SK-N-SH (cell line): ENCODE measurements at regions not wholly inside any gene's neighbourhood (a gene's known extent, or its start where the extent isn't known, plus 50 kb on each side); places are given as distances from the start of the nearest gene placed in this dataset.

Experiments
- CTCF ChIA-PET: fragments of 300-600, 350-600 bp; formaldehyde crosslinking; extraction: SDS; loops from one replicate; lab custom pipeline; 2021; lab: Yijun Ruan, JAX
- POLR2A ChIA-PET: fragments of 350-600 bp; sonication (Branson Sonifier 250); formaldehyde crosslinking; extraction: SDS; loops from one replicate; lab custom pipeline; 2020; ENCODE audit warnings: antibody characterized with exemption, inconsistent platforms; lab: Yijun Ruan, JAX
- DNase-seq: peaks from one replicate; pipeline ENCODE4 v3.0.0; 2012
- H2AFZ ChIP-seq: fragments of 200-600 bp; sonication (generic); 2 replicates; pipeline ENCODE4 v1.8.1; 2016; ENCODE audit warnings: antibody characterized with exemption, mild to moderate bottlenecking, low read depth
- H3F3A ChIP-seq: fragments of 200-600 bp; sonication (generic); replicated peaks from 2 replicates; pipeline ENCODE3; 2016; ENCODE audit warnings: antibody characterized with exemption, mild to moderate bottlenecking; ENCODE audit not compliant: insufficient read depth
- H3K27ac ChIP-seq, 2 experiments: fragments of 200-500 bp in 1 of 2; fragments of 200-600 bp in 1 of 2; sonication (Bioruptor generic) in 1 of 2; sonication (generic), shearing (Covaris generic) in 1 of 2; 2 replicates each; pipeline versions ENCODE4 v1.5.1 to v1.6.1; 2014 to 2016; ENCODE audit warnings: low read depth in 2 of 2, inconsistent platforms in 1 of 2, low read length in 1 of 2, mild to moderate bottlenecking in 1 of 2, mixed read lengths in 1 of 2
- H3K27me3 ChIP-seq: fragments of 200-600 bp; sonication (generic), shearing (Covaris generic); 2 replicates; pipeline ENCODE4 v1.6.1; 2016; ENCODE audit warnings: mixed run types; ENCODE audit not compliant: insufficient read depth
- H3K36me3 ChIP-seq, 2 experiments: fragments of 200-500 bp in 1 of 2; fragments of 200-600 bp in 1 of 2; sonication (Bioruptor generic) in 1 of 2; sonication (generic) in 1 of 2; replicated peaks in 1 of 2; 2 replicates each; pipeline versions ENCODE3 to v1.5.1; 2014 to 2016; ENCODE audit warnings: low read length in 1 of 2, mild to moderate bottlenecking in 1 of 2; ENCODE audit not compliant: insufficient read depth in 2 of 2, control insufficient read depth in 1 of 2
- H3K4me1 ChIP-seq, 2 experiments: fragments of 200-500 bp in 1 of 2; fragments of 200-600 bp in 1 of 2; sonication (Bioruptor generic) in 1 of 2; sonication (generic), shearing (Covaris generic) in 1 of 2; 2 replicates each; pipeline versions ENCODE4 v1.5.1 to v1.6.1; 2014 to 2016; ENCODE audit warnings: low read depth in 1 of 2, low read length in 1 of 2, mixed run types in 1 of 2; ENCODE audit not compliant: insufficient read depth in 2 of 2, control insufficient read depth in 1 of 2
- H3K4me2 ChIP-seq: fragments of 200-600 bp; sonication (generic), shearing (Covaris generic); 2 replicates; pipeline ENCODE4 v1.6.1; 2017; ENCODE audit warnings: mixed run types
- H3K4me3 ChIP-seq, 2 experiments: fragments of 200-500 bp in 1 of 2; fragments of 200-600 bp in 1 of 2; sonication (Bioruptor generic) in 1 of 2; sonication (generic), shearing (Covaris generic) in 1 of 2; 2 replicates each; pipeline versions ENCODE4 v1.5.1 to v1.8.1; 2014 to 2016; ENCODE audit warnings: low read depth in 2 of 2, inconsistent platforms in 1 of 2, low read length in 1 of 2, mild to moderate bottlenecking in 1 of 2, mixed read lengths in 1 of 2, moderate library complexity in 1 of 2
- H3K79me2 ChIP-seq: fragments of 200-600 bp; sonication (generic); 2 replicates; pipeline ENCODE4 v1.8.1; 2017; ENCODE audit warnings: mild to moderate bottlenecking; ENCODE audit not compliant: insufficient read depth
- H3K9ac ChIP-seq: fragments of 200-600 bp; sonication (generic); 2 replicates; pipeline ENCODE4 v1.6.1; 2017; ENCODE audit warnings: mixed run types
- H3K9me2 ChIP-seq: fragments of 200-600 bp; sonication (generic); 2 replicates; pipeline ENCODE4 v1.6.1; 2017; ENCODE audit warnings: mixed run types
- H3K9me3 ChIP-seq: fragments of 200-600 bp; sonication (generic); 2 replicates; pipeline ENCODE4 v1.6.1; 2017; ENCODE audit warnings: mixed run types, mild to moderate bottlenecking, moderate library complexity
- H4K20me1 ChIP-seq: fragments of 200-600 bp; sonication (generic); 2 replicates; pipeline ENCODE4 v1.6.1; 2017; ENCODE audit warnings: mild to moderate bottlenecking, mixed run types; ENCODE audit not compliant: insufficient read depth
- CHD2 ChIP-seq: fragments of 150-350 bp; IDR thresholded peaks from 2 replicates; pipeline ENCODE4 v1.6.1; 2018; ENCODE audit warnings: low read length; ENCODE audit not compliant: partially characterized antibody
- ELF1 ChIP-seq: IDR thresholded peaks from 2 replicates; pipeline ENCODE4 v1.4.0; 2012
- EP300 ChIP-seq, 2 experiments: IDR thresholded peaks; 2 replicates each; pipeline versions ENCODE4 v1.4.0 to v1.6.1; 2012; ENCODE audit warnings: borderline replicate concordance in 1 of 2, low read depth in 1 of 2, low read length in 1 of 2
- FOSL2 ChIP-seq: IDR thresholded peaks from 2 replicates; pipeline ENCODE4 v1.4.0; 2012; ENCODE audit warnings: low read depth, mild to moderate bottlenecking, moderate library complexity, borderline replicate concordance
- FOXM1 ChIP-seq: IDR thresholded peaks from 2 replicates; pipeline ENCODE4 v1.4.0; 2012; ENCODE audit warnings: low read depth, mild to moderate bottlenecking
- GATA2 ChIP-seq: sonication (generic); formaldehyde crosslinking; IDR thresholded peaks from 2 replicates; pipeline ENCODE4 v1.5.0; 2020; ENCODE audit warnings: mild to moderate bottlenecking, missing genetic modification reagents
- JUND ChIP-seq: IDR thresholded peaks from 2 replicates; pipeline ENCODE4 v1.4.0; 2012
- MAX ChIP-seq: IDR thresholded peaks from 2 replicates; pipeline ENCODE4 v1.4.0; 2012; ENCODE audit warnings: low read depth
- NRF1 ChIP-seq: IDR thresholded peaks from 2 replicates; pipeline ENCODE4 v1.6.1; 2012; ENCODE audit warnings: low read depth, mild to moderate bottlenecking, low read length
- PBX3 ChIP-seq: IDR thresholded peaks from 2 replicates; pipeline ENCODE4; 2012
- POLR2AphosphoS5 ChIP-seq: IDR thresholded peaks from 2 replicates; pipeline ENCODE4 v1.6.1; 2012; ENCODE audit warnings: low read depth, low read length
- RAD21 ChIP-seq: IDR thresholded peaks from 2 replicates; pipeline ENCODE4 v1.6.1; 2012; ENCODE audit warnings: mild to moderate bottlenecking, low read length
- RCOR1 ChIP-seq: fragments of 150-350 bp; IDR thresholded peaks from 2 replicates; pipeline ENCODE4 v1.6.1; 2017; ENCODE audit warnings: antibody characterized with exemption, low read length
- RFX5 ChIP-seq: IDR thresholded peaks from 2 replicates; pipeline ENCODE4 v1.6.1; 2012; ENCODE audit warnings: mild to moderate bottlenecking, improper control_type of control experiment, low read length
- SIN3A ChIP-seq: IDR thresholded peaks from 2 replicates; pipeline ENCODE4 v1.6.1; 2012; ENCODE audit warnings: low read depth, mild to moderate bottlenecking, low read length, moderate library complexity, borderline replicate concordance
- TCF12 ChIP-seq: IDR thresholded peaks from 2 replicates; pipeline ENCODE4 v1.4.0; 2012
- TEAD4 ChIP-seq: IDR thresholded peaks from 2 replicates; pipeline ENCODE4 v1.4.0; 2012; ENCODE audit warnings: mild to moderate bottlenecking, borderline replicate concordance; ENCODE audit not compliant: insufficient read depth
- ZBTB33 ChIP-seq: IDR thresholded peaks from 2 replicates; pipeline ENCODE4 v1.4.0; 2012; ENCODE audit warnings: low read depth, borderline replicate concordance
- WGBS: methylation state at CpG from one replicate; pipeline ENCODE4 v1.1.6; 2017; ENCODE audit warnings: low lambda C conversion rate; 5-methylcytosine and 5-hydroxymethylcytosine counted together

GRCh38 chr5:85010014-85010562 is 625.4 kb upstream of the EDIL3 start:
- CTCF ChIA-PET: no interaction called here
- H2AFZ ChIP-seq: no peak overlapping the region
- no peak overlapping the region for H3K4me2 ChIP-seq
- H3K9ac ChIP-seq: no peak overlapping the region
- no peaks in the 10 kb centered on the region for H3K79me2 ChIP-seq
- no peak overlapping the region for H3K4me3 ChIP-seq
- no peaks in the 10 kb centered on the region for H3K9me3 ChIP-seq
- H3K4me1 ChIP-seq: no peaks in the 10 kb centered on the region
- H3F3A ChIP-seq: no peaks in the 10 kb centered on the region
- TF ChIP-seq CHD2 (no peak), RAD21 (no peak), NRF1 (no peak), PBX3 (no peak), ELF1 (no peak), FOXM1 (no peak), MAX (no peak)
- H3K9me2 ChIP-seq: no peaks in the 10 kb centered on the region
- H3K36me3 ChIP-seq: no peaks in the 10 kb centered on the region
- H3K27ac ChIP-seq: no peak overlapping the region
- POLR2A ChIA-PET: no interaction called here
- WGBS: under 1% methylated on average over 4 of the region's 4 CpGs
- H3K27me3 ChIP-seq: no peaks in the 10 kb centered on the region
- H4K20me1 ChIP-seq: no peaks in the 10 kb centered on the region
- no peak for DNase-seq

GRCh38 chr5:85017261-85017660 is 632.6 kb upstream of the EDIL3 start:
- CTCF ChIA-PET: no interaction called here
- Histone ChIP-seq H3K4me2 (no peak overlapping the region), H3K9me2 (no peaks in the 10 kb centered on the region), H3K27ac (no peak overlapping the region), H3K4me1 (no peaks in the 10 kb centered on the region), H3K27me3 (no peaks in the 10 kb centered on the region), H3K36me3 (no peaks in the 10 kb centered on the region), H3K9ac (no peak overlapping the region), H3F3A (peaks cover 6% of the 10 kb centered on the region)
- no peak for DNase-seq
- TF ChIP-seq SIN3A (no peak), RCOR1 (no peak)
- TF ChIP-seq, all 33 proteins: peak for 0
- 0% methylated on average over 2 of the region's 2 CpGs for WGBS
- POLR2A ChIA-PET: no interaction called here
- Histone ChIP-seq H3K4me3 (no peak overlapping the region), H4K20me1 (no peaks in the 10 kb centered on the region), H3K79me2 (no peaks in the 10 kb centered on the region), H3K9me3 (no peaks in the 10 kb centered on the region), H2AFZ (peak overlapping the region; percentile 50; the same call in 1 of the 2 replicates)

- Histone ChIP-seq H3F3A (no peaks in the 10 kb centered on the region), H2AFZ (no peak overlapping the region), H3K36me3 (no peaks in the 10 kb centered on the region), H4K20me1 (no peaks in the 10 kb centered on the region), H3K27me3 (no peaks in the 10 kb centered on the region; the same call in 1 of the 2 replicates), H3K4me2 (no peak overlapping the region), H3K4me3 (no peak overlapping the region), H3K4me1 (no peaks in the 10 kb centered on the region), H3K9me2 (no peaks in the 10 kb centered on the region; the same call in 1 of the 2 replicates), H3K9ac (no peak overlapping the region), H3K9me3 (no peaks in the 10 kb centered on the region), H3K27ac (no peak overlapping the region)
- ChIA-PET CTCF (no interaction called here), POLR2A (no interaction called here)
- DNase-seq: no peak
- no peak for TF ChIP-seq GATA2 (CRISPR knock-in tag)
- TF ChIP-seq ELF1: no peak
- TF ChIP-seq SIN3A: no peak
- no peak for TF ChIP-seq TCF12
- no peak for TF ChIP-seq TEAD4
- no peak for TF ChIP-seq JUND
- TF ChIP-seq CHD2: no peak
- TF ChIP-seq ZBTB33: no peak
- TF ChIP-seq FOSL2: no peak
- TF ChIP-seq EP300 (IDR thresholded peaks at IDR 0.05; ENCODE audit: borderline replicate concordance in 1 of 2, low read depth in 1 of 2, low read length in 1 of 2): no peak
- no peak for TF ChIP-seq POLR2AphosphoS5
- no peak for TF ChIP-seq RFX5
- TF ChIP-seq, all 33 proteins: peak for 0
- H3K79me2 ChIP-seq: no peaks in the 10 kb centered on the region
Measured at GRCh38 chr5:85030316-85031084, 645.8 kb upstream of the EDIL3 start.
